LNCaP clone FGC (cell line): ENCODE measurements at regions not wholly inside any gene's neighbourhood (a gene's known extent, or its start where the extent isn't known, plus 50 kb on each side); places are given as distances from the start of the nearest gene placed in this dataset.

ENCODE experiments used
- DNase-seq: peaks from one replicate; pipeline ENCODE4 v3.0.0-alpha.2; 2011; ENCODE audit warnings: low read depth
- H3K4me3 ChIP-seq: 2 replicates; pipeline ENCODE4 v1.5.1; 2011; ENCODE audit warnings: mild to moderate bottlenecking, low read depth, low read length, control low read depth
- CTCF ChIP-seq: IDR thresholded peaks from 2 replicates; pipeline ENCODE4 v1.5.1; 2012; ENCODE audit warnings: mild to moderate bottlenecking; ENCODE audit not compliant: control insufficient read depth, insufficient read depth; ENCODE audit errors: extremely low read depth

DNA sequence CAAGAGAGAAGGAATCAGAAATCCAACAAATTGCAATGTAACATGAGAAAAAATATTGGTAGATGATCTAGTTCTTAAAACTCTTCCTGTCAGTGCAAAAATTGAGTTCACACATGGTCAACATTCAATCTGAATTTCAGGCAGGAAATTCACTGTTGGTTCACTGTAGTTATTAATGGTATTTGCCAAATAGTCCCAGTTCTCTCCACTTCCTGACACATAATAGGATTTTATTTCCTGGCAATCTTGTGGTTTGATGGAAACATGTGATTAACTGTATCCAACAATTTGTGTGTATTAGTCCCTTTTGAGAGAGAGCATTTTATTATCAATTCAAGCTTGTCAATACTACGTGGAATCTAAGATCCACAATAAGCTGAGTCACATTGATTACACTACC, 1103.1 kb downstream of the ROBO2 start:
- H3K4me3 ChIP-seq = no peak overlapping the region
- DNase-seq = no peak
- no peak for TF ChIP-seq CTCF

- no peak for DNase-seq
- H3K4me3 ChIP-seq = no peak overlapping the region
- no peak for TF ChIP-seq CTCF
Observed at GRCh38 chr3:78148986-78149717, 1109.3 kb downstream of the ROBO2 start.

DNA sequence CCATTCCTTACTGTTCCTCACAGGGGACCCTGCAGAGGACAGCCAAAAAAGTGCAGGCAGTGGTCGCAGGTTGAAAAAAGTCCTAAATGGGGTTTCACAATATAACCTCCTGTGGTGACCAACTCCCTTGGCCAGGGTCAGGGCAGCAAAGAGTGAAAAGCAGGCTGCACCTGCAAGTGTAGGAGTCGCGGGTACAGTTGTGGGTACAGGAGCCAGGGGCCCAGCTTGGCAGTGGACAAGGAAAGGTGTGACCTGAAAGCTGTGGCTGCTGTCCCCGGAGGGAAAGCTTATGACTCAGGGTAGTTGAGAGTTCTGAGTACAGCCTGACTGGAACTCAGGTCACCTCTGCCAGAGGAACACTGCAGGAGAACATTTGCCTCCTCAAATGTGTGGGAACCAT, 1114.1 kb downstream of the ROBO2 start:
- DNase-seq = no peak
- TF ChIP-seq CTCF = no peak
- no peak overlapping the region for H3K4me3 ChIP-seq

- no peak overlapping the region for H3K4me3 ChIP-seq
- no peak for TF ChIP-seq CTCF
- no peak for DNase-seq
Observed at GRCh38 chr3:78154521-78155186, 1114.8 kb downstream of the ROBO2 start.

- TF ChIP-seq CTCF = no peak
- H3K4me3 ChIP-seq = no peak overlapping the region
- no peak for DNase-seq
Observed at GRCh38 chr3:78161736-78162135, 1121.8 kb downstream of the ROBO2 start.

GRCh38 chr3:78163379-78163778, 1123.5 kb downstream of the ROBO2 start:
- no peak for DNase-seq
- H3K4me3 ChIP-seq = no peak overlapping the region
- no peak for TF ChIP-seq CTCF
